Left ventricle myocardium superior (tissue), 1 donor: ENCODE measurements at regions not wholly inside any gene's neighbourhood (a gene's known extent, or its start where the extent isn't known, plus 50 kb on each side); places are given as distances from the start of the nearest gene placed in this dataset.
"Not testable (repeated sequence)": the region's sequence is repeated elsewhere in the genome, so short reads cannot be mapped to it uniquely, and the experiment has no call there.

Experiments used
- ATAC-seq: fragments of 200-7000 bp; cut with Tn5 transposase; one replicate; pipeline ENCODE4 v1.9.1; 2020; ENCODE audit warnings: mild to moderate bottlenecking, moderate library complexity
- DNase-seq: peaks from one replicate; pipeline ENCODE4 v3.0.0-alpha.2; 2020
- intact Hi-C: fragments of 100-400 bp; cut with micrococcal nuclease; formaldehyde crosslinking; loops from one replicate; pipeline ENCODE4 v1.11.0; 2022
- donor health status: DM: no; HTN: yes; CAD: no; lungs with severe emphysema.

DNA sequence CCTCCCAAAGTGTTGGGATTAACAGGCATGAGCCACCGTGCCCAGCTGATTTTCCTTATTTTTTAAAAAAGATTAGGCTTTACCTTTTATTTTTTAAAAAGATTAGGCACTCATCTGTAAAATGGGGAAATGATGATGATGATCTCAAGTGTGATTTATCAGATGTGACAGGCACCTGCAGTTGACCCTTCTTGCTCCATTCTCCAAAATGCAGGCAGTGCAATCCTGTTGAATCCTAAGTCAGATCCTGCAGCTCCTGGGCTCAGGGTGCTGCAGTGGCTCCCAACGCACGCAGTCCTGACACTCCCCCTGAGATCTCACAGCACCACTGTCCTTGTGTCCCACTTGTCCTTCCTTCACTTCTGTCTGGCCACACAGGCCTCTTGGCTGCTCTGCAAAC is 257.3 kb upstream of the KAZN start:
- intact Hi-C loops: no loop called here
- ATAC-seq (no peak), DNase-seq (no peak)

DNA sequence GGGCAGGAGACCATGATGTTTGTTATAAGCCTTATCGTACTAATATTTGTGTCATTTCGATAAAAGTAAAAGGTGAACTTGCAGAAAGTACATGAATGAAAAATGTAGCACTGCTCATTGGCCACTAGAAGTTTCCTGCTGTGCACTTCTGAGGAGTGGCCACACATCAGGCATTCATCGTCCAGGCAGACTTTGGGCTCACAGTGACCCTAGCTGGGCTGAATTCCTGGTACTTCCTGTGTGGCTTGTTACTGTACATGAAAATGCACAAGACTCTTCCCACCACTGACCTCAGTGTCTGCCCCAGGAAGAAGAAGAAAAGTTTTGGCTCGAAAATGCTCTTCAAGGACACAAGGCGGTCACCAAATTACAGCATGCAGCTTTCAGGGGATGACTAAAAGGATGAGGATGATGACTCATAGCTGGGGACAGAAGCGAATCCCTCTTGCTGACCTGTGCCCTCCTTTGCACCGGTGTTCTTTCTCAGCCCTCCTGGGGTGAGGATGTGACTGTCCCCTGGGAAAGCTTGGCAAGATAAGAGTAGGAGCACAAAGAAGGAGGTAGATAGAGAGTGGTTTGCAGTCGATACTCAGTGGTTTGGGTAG is 252.4 kb upstream of the KAZN start:
- intact Hi-C loops: no loop called here
- DNase-seq (no peak), ATAC-seq (no peak)

DNA sequence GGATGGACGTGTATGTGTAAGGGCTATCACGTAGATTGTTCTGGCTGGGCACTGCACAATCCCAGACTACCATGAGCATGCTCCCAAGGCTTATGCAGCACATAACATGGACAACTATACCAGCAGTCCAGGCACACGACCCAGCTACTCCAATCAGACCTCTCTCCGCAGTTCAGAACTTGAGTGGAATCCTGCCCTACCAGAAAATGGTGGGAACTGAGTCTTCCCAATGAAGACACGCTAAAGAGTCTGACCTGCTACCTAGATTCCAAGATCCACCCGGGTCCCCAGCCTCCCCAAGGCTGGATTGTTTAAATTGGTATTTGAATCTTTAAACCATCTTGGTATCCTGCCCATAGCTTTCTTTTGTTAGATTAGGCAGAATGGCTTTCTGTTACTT is 251.3 kb upstream of the KAZN start:
- intact Hi-C loops: no loop called here
- DNase-seq (no peak), ATAC-seq (no peak)

DNA sequence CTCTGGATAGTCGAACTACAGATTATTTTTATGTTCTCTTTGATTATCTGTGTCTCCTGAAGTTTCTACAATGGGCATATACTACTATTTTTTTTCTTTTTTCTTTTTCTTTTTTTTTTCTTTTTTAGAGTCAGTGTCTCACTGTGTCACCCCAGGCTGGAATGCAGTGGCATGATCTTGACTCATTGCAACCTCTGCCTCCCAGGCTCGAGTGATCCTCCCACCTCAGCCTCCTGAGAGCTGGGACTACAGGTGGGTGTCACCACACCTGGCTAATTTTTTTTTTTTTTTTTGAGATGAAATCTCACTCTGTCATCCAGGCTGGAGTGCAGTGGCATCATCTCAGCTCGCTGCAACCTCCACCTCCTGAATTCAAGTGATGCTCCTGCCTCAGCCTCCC is 250.7 kb upstream of the KAZN start:
- ATAC-seq (no peak), DNase-seq (no peak)

DNA sequence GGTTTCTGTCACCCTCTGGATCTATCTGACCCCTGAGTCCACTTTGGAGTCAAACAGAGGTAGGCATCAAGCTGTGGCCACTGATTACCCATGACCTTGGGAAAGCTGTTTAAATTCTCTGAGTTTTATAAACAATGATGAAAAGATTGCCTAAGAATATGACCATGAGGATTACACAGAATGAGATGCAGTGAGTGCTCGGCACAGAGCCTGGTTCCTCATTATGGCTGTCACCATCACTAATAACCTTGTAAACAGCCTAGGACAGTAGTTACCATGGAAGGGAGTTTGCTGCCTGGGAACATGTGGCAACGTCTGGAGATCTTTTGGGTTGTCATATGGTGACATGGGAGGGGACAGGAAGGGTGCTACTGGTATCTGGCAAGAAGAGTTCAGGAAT is 248.3 kb upstream of the KAZN start:
- DNase-seq: no peak
- intact Hi-C loops: no loop called here
- ATAC-seq: no peak

More for the DNA sequence above, 250.7 kb upstream of the KAZN start:
- intact Hi-C loops: no loop called here

DNA sequence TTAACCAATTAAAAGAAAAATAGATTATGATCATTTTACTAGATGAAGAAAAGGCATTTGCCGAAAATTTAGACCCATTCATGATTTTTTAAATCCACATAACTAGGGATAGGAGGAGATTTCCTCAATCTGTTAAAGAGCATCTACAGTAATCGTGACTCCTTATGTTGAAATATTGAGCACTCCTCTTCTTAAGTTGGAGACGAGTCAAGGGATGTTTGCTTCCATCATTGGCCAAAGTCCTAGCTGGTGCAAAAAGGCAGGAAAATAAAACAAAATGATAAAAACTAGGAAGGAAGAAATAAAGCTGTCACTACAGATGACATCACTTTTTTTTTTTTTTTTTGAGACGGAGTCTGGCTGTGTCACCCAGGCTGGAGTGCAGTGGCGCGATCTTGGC is 245.6 kb upstream of the KAZN start:
- intact Hi-C loops: no loop called here
- ATAC-seq: no peak
- no peak for DNase-seq

DNA sequence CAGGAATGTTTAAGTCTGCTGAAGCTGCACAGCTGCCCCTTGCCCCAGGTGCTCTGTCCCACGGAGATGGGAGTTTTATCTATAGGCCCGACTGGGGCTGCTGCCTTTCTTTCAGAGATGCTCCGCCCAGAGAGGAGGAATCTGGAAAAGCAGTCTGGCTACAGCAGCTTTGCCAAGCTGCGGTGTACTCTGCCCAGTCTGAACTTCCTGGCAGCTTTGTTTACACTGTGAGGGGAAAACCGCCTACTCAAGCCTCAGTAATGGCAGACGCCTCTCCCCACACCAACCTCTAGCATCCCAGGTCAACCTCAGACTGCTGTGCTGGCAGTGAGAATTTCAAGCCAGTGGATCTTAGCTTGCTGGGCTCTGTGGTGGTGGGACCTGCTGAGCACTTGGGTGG is 237.5 kb upstream of the KAZN start:
- DNase-seq, ATAC-seq, intact Hi-C loops: not testable (repeated sequence)

DNA sequence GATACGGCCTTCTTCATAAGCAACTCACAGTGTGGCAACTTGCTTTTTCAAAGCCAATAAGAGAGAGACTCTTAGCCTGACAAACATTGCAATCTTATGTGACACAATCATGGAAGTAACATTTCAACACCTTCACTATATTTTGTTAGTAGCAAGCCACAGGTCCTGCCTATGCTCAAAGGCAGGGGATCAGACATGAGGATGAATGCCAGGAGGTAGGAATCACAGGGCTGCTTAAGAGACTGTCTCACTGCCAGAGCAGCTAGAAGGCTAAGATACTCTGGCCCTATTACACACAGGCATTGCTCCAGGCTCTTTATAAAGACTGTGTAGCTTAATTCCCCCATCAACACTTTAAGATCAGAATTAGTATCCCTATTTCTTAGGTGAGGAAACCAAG is 236.2 kb upstream of the KAZN start:
- intact Hi-C loops: no loop called here
- peak; percentile 22 for ATAC-seq
- no peak for DNase-seq

DNA sequence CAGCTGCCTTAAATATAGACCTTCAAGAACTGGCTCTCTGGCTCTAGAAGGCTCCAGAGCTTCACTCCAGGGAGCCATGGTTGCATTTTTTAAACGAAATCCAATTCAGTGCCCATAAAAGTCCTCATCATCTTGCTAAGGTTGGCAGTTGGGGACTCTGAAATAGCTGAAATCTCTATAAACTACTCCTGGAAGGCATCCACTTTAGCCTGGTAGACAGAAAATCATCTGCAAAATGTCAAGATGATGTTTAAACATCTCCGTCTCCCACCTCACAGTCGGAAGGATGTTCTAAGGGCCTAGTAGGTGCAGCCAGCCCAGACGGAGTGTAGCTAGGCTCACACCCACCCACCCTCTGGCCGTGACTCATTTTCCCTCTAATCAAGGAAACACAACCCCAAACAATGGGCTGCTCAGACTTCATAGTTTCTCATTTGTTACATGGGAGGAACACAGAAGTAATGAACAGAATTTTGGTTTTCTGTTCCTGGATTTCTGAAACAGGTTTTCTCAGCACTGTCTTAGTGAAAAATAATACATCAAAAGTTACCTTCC is 235.4 kb upstream of the KAZN start:
- no peak for DNase-seq
- no peak for ATAC-seq
- intact Hi-C loops: no loop called here

DNA sequence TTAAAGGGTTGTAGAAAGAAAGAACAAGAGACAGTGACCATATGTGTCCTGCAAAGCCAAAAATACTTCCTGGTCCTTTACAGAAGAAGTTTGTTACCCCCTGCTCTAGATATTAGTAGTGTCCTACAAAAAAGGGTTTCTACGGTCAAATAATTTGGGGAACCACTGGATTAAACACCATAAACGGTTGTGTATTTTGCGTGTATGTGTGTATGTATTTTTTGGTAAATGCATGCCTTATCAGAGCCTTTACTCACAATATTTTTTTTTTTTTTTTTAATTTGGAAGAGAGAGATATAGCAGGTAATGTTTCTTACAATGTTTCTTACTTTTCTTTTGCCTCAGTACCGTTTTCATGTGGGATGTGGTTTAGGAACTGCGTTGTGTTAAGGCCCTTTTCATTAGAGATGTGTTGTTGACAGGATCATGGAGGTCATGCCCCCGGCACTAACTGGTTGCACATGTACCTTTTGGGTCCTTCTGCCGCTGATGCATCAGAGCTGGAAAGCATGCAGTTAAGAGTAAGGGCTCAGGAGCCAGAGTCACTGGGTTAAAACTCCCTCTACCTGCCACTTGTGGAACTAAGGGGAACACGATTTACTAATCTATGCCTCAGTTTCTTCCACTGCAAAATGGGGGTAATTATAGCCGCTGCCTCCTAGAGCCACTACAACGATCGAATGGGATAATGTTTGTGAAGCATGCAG is 234.6 kb upstream of the KAZN start:
- ATAC-seq (no peak), DNase-seq (no peak)
- intact Hi-C loops: no loop called here

DNA sequence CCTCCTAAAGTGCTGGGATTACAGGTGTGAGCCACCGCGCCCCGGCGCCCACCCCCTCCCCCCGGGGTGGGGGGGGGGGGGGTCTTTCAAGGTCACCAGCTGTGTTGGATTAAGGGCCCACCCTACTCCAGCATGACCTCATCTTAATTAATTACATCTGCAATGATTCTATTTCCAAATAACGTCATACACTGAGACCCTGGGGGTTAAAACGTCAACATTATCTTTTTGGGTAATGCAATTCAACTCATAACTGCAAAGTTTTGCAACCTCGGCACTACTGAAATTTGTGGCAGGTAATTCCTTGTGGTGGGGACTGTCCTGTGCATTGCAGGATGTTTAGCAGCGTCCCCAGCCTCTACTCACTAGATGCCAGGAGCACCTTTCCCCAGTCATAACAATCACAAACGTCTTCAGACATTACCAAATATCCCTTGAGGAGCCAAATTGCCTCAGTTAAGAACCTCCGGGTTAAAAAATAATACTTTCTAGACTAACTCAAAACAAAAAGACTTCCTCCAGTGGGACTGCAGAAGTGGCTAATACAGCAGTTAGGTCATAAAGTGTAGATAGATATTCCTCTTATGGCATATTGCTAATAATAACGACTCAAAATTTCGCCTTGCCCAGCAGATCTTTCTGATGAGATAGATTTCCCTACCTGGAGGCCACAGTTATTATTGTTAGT is 233.0 kb upstream of the KAZN start:
- no peak for DNase-seq
- intact Hi-C loops: no loop called here
- peak; percentile 83 for ATAC-seq

DNA sequence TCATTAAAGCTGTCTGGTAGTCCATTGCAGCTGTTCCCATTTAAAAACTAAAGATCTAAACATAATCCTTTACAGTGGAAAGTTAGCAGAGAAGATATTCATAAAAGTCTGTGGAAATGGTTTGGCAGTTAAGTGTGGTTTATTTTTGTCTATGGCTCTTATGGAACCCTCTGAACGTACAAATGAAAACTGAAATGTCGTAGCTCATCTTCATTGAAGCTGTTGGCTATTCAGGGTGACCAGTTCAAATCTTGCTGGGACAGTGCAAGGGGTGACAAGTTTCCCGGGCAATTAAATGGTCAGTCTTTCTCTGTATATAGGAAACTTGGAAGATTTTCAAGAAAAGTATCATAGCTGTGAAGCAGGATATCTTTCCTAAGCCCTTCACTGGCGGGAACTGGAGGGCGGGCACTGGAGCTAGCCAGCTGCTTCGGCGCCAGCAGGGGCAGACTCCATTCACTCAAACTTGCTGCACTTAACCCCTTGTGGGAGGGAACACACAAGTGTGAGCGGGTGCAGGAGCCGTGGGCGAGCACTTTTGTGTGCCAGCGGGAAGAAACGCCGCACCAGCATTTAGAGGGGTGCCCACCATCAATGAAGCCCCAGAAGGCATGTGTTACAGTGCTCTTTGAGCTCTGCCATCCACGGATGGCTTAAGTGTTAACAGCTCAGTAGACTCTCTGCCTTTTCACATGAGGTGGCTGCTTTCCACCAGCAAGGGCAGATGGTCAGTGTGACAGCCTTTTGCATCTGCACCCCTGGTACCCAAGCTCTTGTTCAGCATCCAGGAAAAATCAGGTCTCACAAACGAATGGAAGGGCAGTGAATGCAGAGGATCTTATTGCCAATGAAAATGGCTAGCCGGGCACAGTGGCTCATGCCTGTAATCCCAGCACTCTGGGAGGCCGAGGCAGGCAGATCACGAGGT is 232.1 kb upstream of the KAZN start:
- peak; percentile 75 for ATAC-seq
- intact Hi-C loops: no loop called here
- DNase-seq: peak; percentile 65

DNA sequence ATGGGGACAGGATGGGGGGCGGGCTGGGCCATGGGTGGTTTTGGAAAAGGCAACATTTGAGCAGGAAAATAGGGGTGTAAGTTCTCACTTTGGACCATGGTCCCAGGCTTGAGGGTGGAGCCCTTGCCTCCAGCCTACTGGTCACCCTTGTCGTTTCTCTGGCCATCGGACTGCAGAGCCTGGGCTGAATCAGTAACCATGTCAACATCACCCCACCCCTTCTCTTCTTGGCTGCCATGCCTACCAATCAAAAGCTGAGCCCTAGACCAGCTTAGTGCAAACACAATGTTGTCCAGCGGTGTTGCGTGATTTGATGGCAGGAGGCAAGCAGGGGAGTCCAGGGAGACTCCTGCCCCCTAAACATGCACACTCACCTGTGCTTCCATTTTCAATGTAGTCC is 231.0 kb upstream of the KAZN start:
- intact Hi-C loops: no loop called here
- no peak for DNase-seq
- no peak for ATAC-seq

DNA sequence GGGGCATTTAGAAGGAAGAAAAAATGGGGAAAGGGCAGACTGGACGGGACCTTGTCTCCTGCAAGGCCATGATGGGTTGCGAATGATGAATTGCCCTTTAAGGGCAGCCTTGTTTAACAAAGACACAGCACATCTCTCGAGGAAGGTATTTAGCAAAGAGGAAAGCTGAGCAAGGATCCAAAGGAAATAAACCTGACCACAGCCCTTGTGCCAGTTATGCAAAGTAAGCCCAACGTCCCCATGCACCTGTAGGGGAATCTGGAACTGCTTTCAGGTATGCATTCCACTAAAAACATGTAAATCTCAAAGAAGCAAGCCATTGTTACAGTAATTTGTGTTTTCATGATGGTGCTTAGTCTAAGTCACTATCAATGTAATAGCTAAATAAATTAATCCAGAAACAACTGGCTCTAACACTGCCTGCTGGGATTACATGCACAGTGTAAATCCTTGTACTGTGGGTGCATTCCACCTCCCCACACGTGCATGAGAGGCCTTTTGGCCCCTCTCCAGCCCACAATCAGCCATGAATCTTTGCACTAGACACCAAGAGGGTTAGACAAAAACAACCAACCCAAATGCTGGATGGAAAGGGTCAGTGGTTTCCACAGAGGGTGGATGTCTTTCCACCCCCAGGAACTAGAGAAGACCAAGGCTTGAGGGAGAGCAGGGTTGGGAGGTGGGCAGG is 228.8 kb upstream of the KAZN start:
- DNase-seq (no peak), ATAC-seq (no peak)

DNA sequence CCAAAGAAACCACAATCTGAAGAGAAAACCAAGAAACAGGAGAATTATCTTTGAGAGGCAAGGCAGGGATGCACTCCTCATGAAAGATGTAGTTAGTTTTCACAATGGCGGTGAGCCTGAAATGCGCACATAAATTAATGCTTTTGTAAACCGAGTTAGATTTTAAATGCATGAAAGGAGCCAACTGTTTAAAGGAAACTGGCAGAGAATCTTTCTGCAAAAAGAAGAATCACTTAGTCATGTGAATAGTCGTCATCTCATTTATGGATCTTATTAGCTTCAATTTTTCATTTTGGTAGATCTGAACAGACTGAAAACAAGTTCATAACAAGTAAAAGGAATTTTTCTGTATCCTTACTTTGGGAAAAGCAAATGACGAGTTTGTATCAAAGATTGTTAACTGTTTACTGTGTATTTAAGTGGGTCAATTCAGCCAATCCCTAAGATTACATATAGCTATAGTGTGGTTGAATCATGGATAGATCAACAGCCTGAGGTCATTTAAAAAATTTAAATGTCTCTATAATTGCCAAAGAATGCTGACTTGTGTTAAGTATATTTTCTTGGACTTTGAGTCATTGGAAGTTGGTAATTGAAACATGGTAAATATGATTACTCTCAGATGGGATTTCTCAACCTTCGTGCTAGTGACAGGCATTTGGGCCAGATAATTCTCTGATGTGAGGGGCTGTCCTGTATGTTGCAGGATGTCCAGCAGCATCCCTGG is 226.6 kb upstream of the KAZN start:
- DNase-seq (no peak), ATAC-seq (no peak)
- intact Hi-C loops: no loop called here

More for the DNA sequence above, 228.8 kb upstream of the KAZN start:
- intact Hi-C loops: no loop called here

DNA sequence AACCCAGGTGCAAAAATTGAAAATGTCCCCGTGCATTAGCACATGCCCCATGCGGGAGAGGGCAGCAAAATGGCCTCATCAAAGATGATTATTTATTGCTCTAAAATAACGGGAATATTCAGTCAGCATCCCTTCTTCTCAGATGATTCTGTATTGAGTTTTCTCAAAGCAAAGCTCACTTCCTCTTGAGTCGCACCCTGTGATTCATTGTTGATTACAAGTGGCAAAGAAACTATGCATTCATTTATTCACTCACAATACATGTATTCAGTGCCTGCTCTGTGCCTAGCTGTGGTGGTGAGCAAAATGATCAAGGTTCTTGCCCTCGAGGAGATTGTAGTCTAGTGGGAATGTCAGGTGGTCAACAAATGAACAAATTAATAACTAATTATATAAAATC is 226.0 kb upstream of the KAZN start:
- ATAC-seq: no peak

DNA sequence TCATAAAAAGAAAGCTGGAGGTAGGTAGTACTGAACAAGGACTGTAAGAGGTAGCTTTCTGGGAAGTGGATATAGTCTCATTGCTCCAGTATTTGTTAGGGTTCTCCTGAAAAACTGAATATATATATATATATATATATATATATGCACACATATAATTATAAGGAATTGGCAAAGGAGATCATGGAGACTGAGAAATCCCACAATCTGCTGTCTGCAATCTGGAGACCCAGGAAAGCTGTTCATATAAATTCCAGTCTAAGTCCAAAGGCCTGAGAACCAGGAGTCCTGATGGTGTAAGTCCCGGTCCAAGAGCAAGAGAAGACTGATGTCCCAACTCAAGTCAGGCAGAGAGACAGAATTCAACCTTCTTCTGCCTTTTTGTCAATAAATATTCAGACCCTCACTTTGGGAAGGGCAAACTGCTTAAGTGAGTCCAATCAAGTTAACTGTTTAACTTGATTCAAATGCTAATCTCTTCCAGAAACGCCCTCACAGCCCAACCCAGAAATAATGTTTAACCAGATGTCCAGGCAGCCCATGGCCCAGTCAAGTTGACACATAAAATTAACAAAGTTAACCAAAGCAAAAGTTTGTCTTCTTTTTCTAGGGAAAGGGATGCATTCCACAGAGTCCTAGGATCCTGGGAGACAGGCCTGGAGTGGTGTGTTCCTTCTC is 225.3 kb upstream of the KAZN start:
- intact Hi-C loops: no loop called here
- DNase-seq (no peak), ATAC-seq (no peak)

More for the DNA sequence above, 226.0 kb upstream of the KAZN start:
- no peak for DNase-seq
- intact Hi-C loops: no loop called here

DNA sequence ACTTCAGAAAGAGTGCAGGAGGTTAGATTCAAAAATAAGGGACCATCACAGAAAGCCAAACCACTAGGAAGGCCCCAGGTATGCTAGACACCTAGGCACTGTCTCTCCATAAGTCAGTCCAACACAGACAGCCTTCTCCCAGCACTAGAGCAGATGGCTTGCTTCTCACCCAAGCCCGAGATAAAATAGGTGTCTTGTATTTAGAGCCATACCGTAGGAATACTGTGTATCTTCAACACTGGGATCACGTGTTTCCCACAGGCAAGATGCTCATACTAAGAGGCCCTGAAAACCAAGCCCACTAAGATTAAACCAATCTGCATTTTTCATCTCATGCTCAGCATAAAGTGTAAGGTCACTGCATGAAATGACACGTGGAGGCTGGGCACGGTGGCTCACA is 223.3 kb upstream of the KAZN start:
- ATAC-seq: no peak
- intact Hi-C loops: no loop called here

More for the DNA sequence above, 223.3 kb upstream of the KAZN start:
- no peak for DNase-seq
